ENCODE measurements at regions not wholly inside any gene's neighbourhood (a gene's known extent, or its start where the extent isn't known, plus 50 kb on each side); places are given as distances from the start of the nearest gene placed in this dataset.
"Not testable (repeated sequence)": the region's sequence is repeated elsewhere in the genome, so short reads cannot be mapped to it uniquely, and the experiment has no call there.

DNA sequence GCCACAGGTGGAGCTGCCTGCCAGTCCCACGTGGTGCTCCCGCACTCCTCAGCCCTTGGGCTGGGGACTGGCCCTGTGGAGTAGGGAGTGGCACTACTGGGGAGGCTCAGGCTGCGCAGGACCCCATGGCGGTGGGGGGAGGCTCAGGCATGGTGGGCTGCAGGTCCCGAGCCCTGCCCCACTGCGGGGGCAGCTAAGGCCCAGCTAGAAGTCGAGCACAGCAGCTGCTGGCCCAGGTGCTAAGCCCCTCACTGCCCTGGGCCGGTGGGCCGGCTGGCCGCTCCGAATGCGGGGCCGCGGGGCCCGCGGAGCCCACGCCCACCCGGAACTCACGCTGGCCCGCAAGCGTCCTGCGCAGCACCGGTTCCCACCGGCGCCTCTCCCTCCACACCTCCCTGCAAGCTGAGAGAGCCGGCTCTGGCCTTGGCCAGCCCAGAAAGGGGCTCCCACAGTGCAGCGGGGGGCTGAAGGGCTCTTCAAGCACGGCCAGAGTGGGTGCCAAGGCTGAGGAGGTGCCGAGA lies 76.5 kb upstream of the RGS1 start:
- not testable (repeated sequence) for TF ChIP-seq POLR2A, POLR2AphosphoS5, EP300 (IDR thresholded peaks at IDR 0.05)
- TF ChIP-seq, protein P1, sequence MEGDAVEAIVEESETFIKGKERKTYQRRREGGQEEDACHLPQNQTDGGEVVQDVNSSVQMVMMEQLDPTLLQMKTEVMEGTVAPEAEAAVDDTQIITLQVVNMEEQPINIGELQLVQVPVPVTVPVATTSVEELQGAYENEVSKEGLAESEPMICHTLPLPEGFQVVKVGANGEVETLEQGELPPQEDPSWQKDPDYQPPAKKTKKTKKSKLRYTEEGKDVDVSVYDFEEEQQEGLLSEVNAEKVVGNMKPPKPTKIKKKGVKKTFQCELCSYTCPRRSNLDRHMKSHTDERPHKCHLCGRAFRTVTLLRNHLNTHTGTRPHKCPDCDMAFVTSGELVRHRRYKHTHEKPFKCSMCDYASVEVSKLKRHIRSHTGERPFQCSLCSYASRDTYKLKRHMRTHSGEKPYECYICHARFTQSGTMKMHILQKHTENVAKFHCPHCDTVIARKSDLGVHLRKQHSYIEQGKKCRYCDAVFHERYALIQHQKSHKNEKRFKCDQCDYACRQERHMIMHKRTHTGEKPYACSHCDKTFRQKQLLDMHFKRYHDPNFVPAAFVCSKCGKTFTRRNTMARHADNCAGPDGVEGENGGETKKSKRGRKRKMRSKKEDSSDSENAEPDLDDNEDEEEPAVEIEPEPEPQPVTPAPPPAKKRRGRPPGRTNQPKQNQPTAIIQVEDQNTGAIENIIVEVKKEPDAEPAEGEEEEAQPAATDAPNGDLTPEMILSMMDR (IDR thresholded peaks at IDR 0.05) = not testable (repeated sequence)
